Vagina (tissue), 2 donors: ENCODE measurements at regions not wholly inside any gene's neighbourhood (a gene's known extent, or its start where the extent isn't known, plus 50 kb on each side); places are given as distances from the start of the nearest gene placed in this dataset.

Experiments
- POLR2A ChIP-seq, 2 donors: fragments of 450-650 bp; IDR thresholded peaks; one replicate each; pipeline ENCODE4 v1.6.1; 2017; ENCODE audit warnings: antibody characterized with exemption in 2 of 2, mild to moderate bottlenecking in 2 of 2, moderate library complexity in 2 of 2
- POLR2AphosphoS5 ChIP-seq, 2 donors: sonication (generic); formaldehyde crosslinking; IDR thresholded peaks; one replicate each; pipeline ENCODE4 v1.9.0; 2017; ENCODE audit warnings: antibody characterized with exemption in 2 of 2, mild to moderate bottlenecking in 2 of 2, low read depth in 1 of 2; ENCODE audit not compliant: insufficient read depth in 1 of 2
- TF ChIP-seq, protein P1 (sequence below), 3 experiments: fragments of 450-650 bp in 2 of 3; fragments of 200-600 bp in 1 of 3; sonication (generic) in 1 of 3; IDR thresholded peaks; one replicate each; pipeline ENCODE4 v1.5.1; 2017 to 2019; ENCODE audit warnings: antibody characterized with exemption in 3 of 3, mild to moderate bottlenecking in 2 of 3, moderate library complexity in 2 of 3

- TF ChIP-seq, protein P1, sequence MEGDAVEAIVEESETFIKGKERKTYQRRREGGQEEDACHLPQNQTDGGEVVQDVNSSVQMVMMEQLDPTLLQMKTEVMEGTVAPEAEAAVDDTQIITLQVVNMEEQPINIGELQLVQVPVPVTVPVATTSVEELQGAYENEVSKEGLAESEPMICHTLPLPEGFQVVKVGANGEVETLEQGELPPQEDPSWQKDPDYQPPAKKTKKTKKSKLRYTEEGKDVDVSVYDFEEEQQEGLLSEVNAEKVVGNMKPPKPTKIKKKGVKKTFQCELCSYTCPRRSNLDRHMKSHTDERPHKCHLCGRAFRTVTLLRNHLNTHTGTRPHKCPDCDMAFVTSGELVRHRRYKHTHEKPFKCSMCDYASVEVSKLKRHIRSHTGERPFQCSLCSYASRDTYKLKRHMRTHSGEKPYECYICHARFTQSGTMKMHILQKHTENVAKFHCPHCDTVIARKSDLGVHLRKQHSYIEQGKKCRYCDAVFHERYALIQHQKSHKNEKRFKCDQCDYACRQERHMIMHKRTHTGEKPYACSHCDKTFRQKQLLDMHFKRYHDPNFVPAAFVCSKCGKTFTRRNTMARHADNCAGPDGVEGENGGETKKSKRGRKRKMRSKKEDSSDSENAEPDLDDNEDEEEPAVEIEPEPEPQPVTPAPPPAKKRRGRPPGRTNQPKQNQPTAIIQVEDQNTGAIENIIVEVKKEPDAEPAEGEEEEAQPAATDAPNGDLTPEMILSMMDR (IDR thresholded peaks at IDR 0.05), result no peak
- no peak for TF ChIP-seq POLR2A (IDR thresholded peaks at IDR 0.05)
- TF ChIP-seq POLR2AphosphoS5 (IDR thresholded peaks at IDR 0.05; ENCODE audit: insufficient read depth in 1 of 2, low read depth in 1 of 2), result no peak
Measured at GRCh38 chr3:194816748-194817591, 131.3 kb downstream of the FAM43A start.
